Fibroblast of villous mesenchyme (primary cell): ENCODE measurements at regions not wholly inside any gene's neighbourhood (a gene's known extent, or its start where the extent isn't known, plus 50 kb on each side); places are given as distances from the start of the nearest gene placed in this dataset.

Source experiments
- DNase-seq: peaks from one replicate; pipeline ENCODE4 v3.0.0-alpha.2; 2010; ENCODE audit warnings: low read depth
- H3K4me3 ChIP-seq: 2 replicates; pipeline ENCODE4 v1.5.1; 2011; ENCODE audit warnings: low read depth, mild to moderate bottlenecking, low read length
- CTCF ChIP-seq: IDR thresholded peaks from 2 replicates; pipeline ENCODE4 v1.5.1; 2012; ENCODE audit warnings: low read depth, mild to moderate bottlenecking, low read length; ENCODE audit not compliant: insufficient read depth

- TF ChIP-seq CTCF, result no peak
- DNase-seq, result no peak
- no peak overlapping the region for H3K4me3 ChIP-seq
Observed at GRCh38 chr6:106804346-106805335, 169.9 kb downstream of the CD24 start.

GRCh38 chr6:106803188-106803587 is 171.3 kb downstream of the CD24 start:
- H3K4me3 ChIP-seq, result no peak overlapping the region
- DNase-seq, result no peak
- TF ChIP-seq CTCF, result no peak

- TF ChIP-seq CTCF, result no peak
- no peak for DNase-seq
- no peak overlapping the region for H3K4me3 ChIP-seq
Observed at GRCh38 chr6:106802139-106802538, 172.4 kb downstream of the CD24 start.

GRCh38 chr6:106801256-106801655 is 171.9 kb downstream of the QRSL1 start:
- H3K4me3 ChIP-seq, result no peak overlapping the region
- no peak for DNase-seq
- TF ChIP-seq CTCF, result no peak

GRCh38 chr6:106800379-106800778 is 171.0 kb downstream of the QRSL1 start:
- H3K4me3 ChIP-seq, result no peak overlapping the region
- no peak for DNase-seq
- no peak for TF ChIP-seq CTCF

- TF ChIP-seq CTCF, result no peak
- peak; percentile 93 for DNase-seq
- no peak overlapping the region for H3K4me3 ChIP-seq
Observed at GRCh38 chr6:106799031-106799894, 169.9 kb downstream of the QRSL1 start.
